GM21447 (cell line): ENCODE measurements at regions not wholly inside any gene's neighbourhood (a gene's known extent, or its start where the extent isn't known, plus 50 kb on each side); places are given as distances from the start of the nearest gene placed in this dataset.
"Not testable (repeated sequence)": the region's sequence is repeated elsewhere in the genome, so short reads cannot be mapped to it uniquely, and the experiment has no call there.

ENCODE experiments used
- ATAC-seq: cut with Tn5 transposase; IDR thresholded peaks from one replicate; pipeline ENCODE4 v1.9.1; 2021; ENCODE audit not compliant: unreplicated experiment

GRCh38 chr21:7956074-7956452 is 2565.3 kb upstream of the TPTE start:
- not testable (repeated sequence) for ATAC-seq

- ATAC-seq, result not testable (repeated sequence)
Observed at GRCh38 chr21:7956998-7957712, 2564.2 kb upstream of the TPTE start.

- ATAC-seq, result no peak
Observed at GRCh38 chr21:7957713-7958064, 2563.7 kb upstream of the TPTE start.
